Chondrocyte (in vitro differentiated cells): ENCODE measurements at regions not wholly inside any gene's neighbourhood (a gene's known extent, or its start where the extent isn't known, plus 50 kb on each side); places are given as distances from the start of the nearest gene placed in this dataset.

Experiments
- DNase-seq: peaks from one replicate; pipeline ENCODE4 v3.0.0; 2021; ENCODE audit warnings: mixed read lengths, low spot score
- H3K27ac Mint-ChIP-seq: one replicate; pipeline ENCODE4 v1.8.0; 2021; ENCODE audit warnings: mild to moderate bottlenecking, moderate library complexity, mixed read lengths; ENCODE audit not compliant: unreplicated experiment
- H3K27me3 Mint-ChIP-seq: 2 replicates; pipeline ENCODE4 v1.8.0; 2021; ENCODE audit warnings: low read depth, mixed read lengths
- H3K36me3 Mint-ChIP-seq: 2 replicates; pipeline ENCODE4 v1.8.0; 2021; ENCODE audit warnings: low read depth, mixed read lengths
- H3K4me1 Mint-ChIP-seq: 2 replicates; pipeline ENCODE4 v1.8.0; 2021; ENCODE audit warnings: low read depth, mild to moderate bottlenecking, mixed read lengths
- H3K4me3 Mint-ChIP-seq: one replicate; pipeline ENCODE4 v1.8.0; 2021; ENCODE audit warnings: mild to moderate bottlenecking, moderate library complexity, mixed read lengths; ENCODE audit not compliant: unreplicated experiment
- H3K9me3 Mint-ChIP-seq: 2 replicates; pipeline ENCODE4 v1.8.0; 2021; ENCODE audit warnings: low read depth, mixed read lengths
- TF ChIP-seq, protein P1 (sequence below): fragments of 200-600 bp; sonication (generic); IDR thresholded peaks from 2 replicates; pipeline ENCODE4 v1.5.0; 2021; ENCODE audit warnings: antibody characterized with exemption, mild to moderate bottlenecking, moderate library complexity

DNA sequence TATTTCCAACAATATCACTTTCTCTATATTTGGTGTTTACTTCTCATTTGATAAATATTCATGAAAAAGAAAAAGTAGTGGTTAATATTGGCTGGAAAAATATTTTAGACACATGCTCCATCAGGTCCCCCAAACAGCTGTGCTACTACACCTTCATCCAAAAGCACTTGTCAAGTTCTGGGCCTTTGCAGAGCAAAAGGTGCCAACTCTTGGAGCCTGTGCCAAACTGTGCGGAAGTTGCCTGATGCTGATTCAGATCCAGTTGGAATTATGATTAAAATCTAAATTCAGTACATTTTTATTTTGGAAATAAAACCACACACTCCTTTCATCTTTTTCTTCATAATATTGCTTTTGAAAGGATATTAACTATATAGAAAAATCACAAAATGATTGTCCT lies 1497.4 kb upstream of the CADM2 start:
- TF ChIP-seq, protein P1, sequence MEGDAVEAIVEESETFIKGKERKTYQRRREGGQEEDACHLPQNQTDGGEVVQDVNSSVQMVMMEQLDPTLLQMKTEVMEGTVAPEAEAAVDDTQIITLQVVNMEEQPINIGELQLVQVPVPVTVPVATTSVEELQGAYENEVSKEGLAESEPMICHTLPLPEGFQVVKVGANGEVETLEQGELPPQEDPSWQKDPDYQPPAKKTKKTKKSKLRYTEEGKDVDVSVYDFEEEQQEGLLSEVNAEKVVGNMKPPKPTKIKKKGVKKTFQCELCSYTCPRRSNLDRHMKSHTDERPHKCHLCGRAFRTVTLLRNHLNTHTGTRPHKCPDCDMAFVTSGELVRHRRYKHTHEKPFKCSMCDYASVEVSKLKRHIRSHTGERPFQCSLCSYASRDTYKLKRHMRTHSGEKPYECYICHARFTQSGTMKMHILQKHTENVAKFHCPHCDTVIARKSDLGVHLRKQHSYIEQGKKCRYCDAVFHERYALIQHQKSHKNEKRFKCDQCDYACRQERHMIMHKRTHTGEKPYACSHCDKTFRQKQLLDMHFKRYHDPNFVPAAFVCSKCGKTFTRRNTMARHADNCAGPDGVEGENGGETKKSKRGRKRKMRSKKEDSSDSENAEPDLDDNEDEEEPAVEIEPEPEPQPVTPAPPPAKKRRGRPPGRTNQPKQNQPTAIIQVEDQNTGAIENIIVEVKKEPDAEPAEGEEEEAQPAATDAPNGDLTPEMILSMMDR = no peak
- H3K4me1 Mint-ChIP-seq = peaks cover 10% of the 10 kb centered on the region
- peaks cover 9% of the 10 kb centered on the region for H3K9me3 Mint-ChIP-seq
- H3K36me3 Mint-ChIP-seq = no peaks in the 10 kb centered on the region
- H3K27me3 Mint-ChIP-seq = no peaks in the 10 kb centered on the region
- H3K27ac Mint-ChIP-seq = no peak overlapping the region
- no peak overlapping the region for H3K4me3 Mint-ChIP-seq
- no peak for DNase-seq

DNA sequence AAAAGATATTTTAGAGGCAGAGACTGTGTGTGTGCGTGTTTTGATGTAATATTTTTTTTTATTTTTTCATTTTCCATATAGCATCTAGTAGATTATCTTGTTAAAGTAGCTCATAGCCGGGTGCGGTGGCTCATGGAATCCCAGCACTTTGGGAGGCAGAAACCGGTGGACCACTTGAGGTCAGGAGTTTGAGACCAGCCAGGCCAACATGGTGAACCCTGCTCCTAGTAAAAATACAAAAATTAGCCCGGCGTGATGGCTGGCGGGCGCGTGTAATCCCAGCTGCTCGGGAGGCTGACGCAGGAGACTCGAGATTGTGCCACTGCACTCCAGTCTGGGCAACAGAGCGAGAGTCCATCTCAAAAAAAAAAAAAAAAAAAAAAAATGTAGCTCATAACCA lies 1481.2 kb upstream of the CADM2 start:
- Mint-ChIP-seq H3K27ac (no peak overlapping the region), H3K9me3 (peaks cover 5% of the 10 kb centered on the region), H3K4me3 (no peak overlapping the region), H3K4me1 (no peaks in the 10 kb centered on the region), H3K36me3 (peaks cover 3% of the 10 kb centered on the region), H3K27me3 (no peaks in the 10 kb centered on the region)
- TF ChIP-seq, protein P1 = no peak
- no peak for DNase-seq

DNA sequence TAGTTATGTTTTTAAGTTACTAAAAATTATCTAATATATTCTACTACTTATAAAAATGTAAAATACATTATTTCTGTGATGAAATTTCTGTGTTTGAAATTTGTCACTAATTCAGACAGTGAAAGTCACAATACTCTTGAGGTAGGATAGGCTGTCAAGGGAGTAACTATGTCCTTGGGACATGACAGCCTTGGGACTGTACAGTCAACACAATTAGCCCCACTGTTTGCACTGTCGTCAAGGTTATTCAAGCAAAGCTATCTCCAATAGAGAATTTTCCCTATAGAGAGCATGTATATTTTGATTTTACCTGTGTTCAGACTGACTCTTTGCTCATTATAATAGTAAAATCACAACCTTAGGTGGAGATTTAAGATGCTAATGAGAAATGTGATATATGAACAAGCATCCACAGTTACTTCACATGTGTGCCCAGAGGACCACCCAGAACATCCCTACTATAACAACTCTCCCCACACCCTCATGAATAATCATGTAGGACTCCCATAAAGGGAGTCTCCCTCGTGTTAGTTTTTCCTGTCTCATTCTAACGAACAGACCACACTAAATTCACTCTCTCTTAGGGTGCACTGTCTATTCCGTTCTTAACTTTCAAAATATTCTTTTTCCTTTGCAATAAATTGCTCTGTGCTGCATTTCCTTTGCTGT lies 1476.3 kb upstream of the CADM2 start:
- no peak for DNase-seq
- TF ChIP-seq, protein P1 = no peak
- no peak overlapping the region for H3K4me3 Mint-ChIP-seq
- no peak overlapping the region for H3K27ac Mint-ChIP-seq
- H3K27me3 Mint-ChIP-seq = no peaks in the 10 kb centered on the region
- no peaks in the 10 kb centered on the region for H3K36me3 Mint-ChIP-seq
- no peaks in the 10 kb centered on the region for H3K4me1 Mint-ChIP-seq
- H3K9me3 Mint-ChIP-seq = no peaks in the 10 kb centered on the region

DNA sequence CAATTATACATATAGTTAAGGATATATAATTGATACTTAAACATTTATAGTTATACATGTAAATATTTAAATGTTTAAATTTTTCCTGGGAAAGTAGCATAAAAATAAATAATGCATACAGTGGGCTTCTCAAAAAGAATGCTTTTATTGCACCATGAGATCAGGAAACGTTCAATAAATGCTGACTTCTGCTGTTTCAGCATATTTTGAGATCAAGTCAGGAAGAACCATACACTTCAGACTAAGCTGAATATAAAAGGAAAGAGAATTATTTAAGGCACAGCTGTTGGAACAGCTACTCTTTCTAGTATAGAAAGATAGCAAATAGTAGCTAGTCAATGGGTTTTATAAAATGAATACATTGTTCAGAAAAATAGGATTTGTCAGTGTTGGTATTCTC lies 1462.3 kb upstream of the CADM2 start:
- peaks cover 9% of the 10 kb centered on the region for H3K9me3 Mint-ChIP-seq
- no peak overlapping the region for H3K4me3 Mint-ChIP-seq
- no peaks in the 10 kb centered on the region for H3K36me3 Mint-ChIP-seq
- H3K27ac Mint-ChIP-seq = no peak overlapping the region
- H3K4me1 Mint-ChIP-seq = peaks cover 7% of the 10 kb centered on the region
- no peaks in the 10 kb centered on the region for H3K27me3 Mint-ChIP-seq
- TF ChIP-seq, protein P1 = no peak
- DNase-seq = no peak

DNA sequence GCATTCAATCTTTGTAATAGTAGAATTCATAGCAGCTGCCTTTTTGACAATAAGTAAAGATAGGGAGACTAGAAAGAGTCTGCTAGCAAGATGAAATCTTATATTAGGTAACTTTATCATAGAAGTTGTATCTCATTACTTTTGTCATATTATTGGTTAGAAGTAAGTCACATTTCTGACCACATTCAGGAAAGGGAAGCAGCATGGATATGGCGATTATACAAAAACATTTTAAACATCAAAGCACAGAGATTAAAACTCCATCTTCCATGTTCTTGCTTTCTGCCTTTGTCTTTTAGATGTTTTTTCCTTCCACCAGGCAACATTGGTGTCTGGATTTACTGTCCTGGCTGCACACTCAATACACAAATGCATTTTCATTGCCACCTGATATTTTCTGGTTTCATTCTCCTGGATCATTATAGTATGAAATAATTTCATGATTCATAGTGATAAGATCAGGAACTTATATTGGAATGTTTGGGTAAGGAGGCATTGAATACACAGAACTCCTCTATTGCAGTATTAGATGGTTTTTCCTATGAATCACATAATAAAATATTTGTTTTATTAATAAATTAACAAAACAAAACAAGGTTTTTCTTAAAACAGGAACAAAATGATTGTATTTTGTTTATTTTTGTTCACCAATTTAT lies 1460.3 kb upstream of the CADM2 start:
- DNase-seq = no peak
- H3K4me1 Mint-ChIP-seq = peaks cover 7% of the 10 kb centered on the region

More for the DNA sequence above, 1460.3 kb upstream of the CADM2 start:
- no peaks in the 10 kb centered on the region for H3K27me3 Mint-ChIP-seq
- TF ChIP-seq, protein P1 = no peak
- H3K4me3 Mint-ChIP-seq = no peak overlapping the region
- H3K27ac Mint-ChIP-seq = no peak overlapping the region
- peaks cover 9% of the 10 kb centered on the region for H3K9me3 Mint-ChIP-seq
- no peaks in the 10 kb centered on the region for H3K36me3 Mint-ChIP-seq
